Naive thymus-derived CD4-positive, alpha-beta T cell (primary cell): ENCODE measurements at regions not wholly inside any gene's neighbourhood (a gene's known extent, or its start where the extent isn't known, plus 50 kb on each side); places are given as distances from the start of the nearest gene placed in this dataset.

Experiments used
- ATAC-seq: fragments of 150-1000 bp; cut with Tn5 transposase; 2 replicates; pipeline ENCODE4 v1.10.0; 2021; ENCODE audit warnings: mild to moderate bottlenecking, moderate library complexity
- CTCF ChIA-PET: fragments of 350-600 bp; sonication (Branson Sonifier 250); formaldehyde crosslinking; loops from one replicate; lab custom pipeline; 2021; ENCODE audit warnings: antibody characterized with exemption; lab: Charles Lee
- POLR2A ChIA-PET: fragments of 350-600 bp; sonication (Branson Sonifier 250); formaldehyde crosslinking; loops from one replicate; lab custom pipeline; 2021; ENCODE audit warnings: antibody characterized with exemption, inconsistent platforms; lab: Charles Lee
- DNase-seq, 9 donors: peaks; one replicate each; pipeline versions ENCODE4 v3.0.0 to v3.0.0-alpha.2; 2020 to 2022; ENCODE audit warnings: mixed read lengths in 1 of 9
- H3K27ac ChIP-seq: one replicate; pipeline ENCODE4 v1.7.0; 2013; ENCODE audit warnings: mild to moderate bottlenecking, low read depth, low read length, moderate library complexity
- H3K27me3 ChIP-seq, 2 donors: one replicate each; pipeline ENCODE4 v1.7.0; 2013; ENCODE audit warnings: low read length in 2 of 2, mild to moderate bottlenecking in 2 of 2, moderate library complexity in 2 of 2; ENCODE audit not compliant: control insufficient read depth in 2 of 2, insufficient read depth in 2 of 2
- H3K36me3 ChIP-seq, 3 experiments: 1 replicate in 2 of 3; 2 replicates in 1 of 3; pipeline ENCODE4 v1.7.0; 2013; ENCODE audit warnings: low read length in 3 of 3, mild to moderate bottlenecking in 3 of 3, moderate library complexity in 1 of 3; ENCODE audit not compliant: insufficient read depth in 3 of 3, control insufficient read depth in 2 of 3
- H3K4me1 ChIP-seq, 2 donors: one replicate each; pipeline ENCODE4 v1.7.0; 2013; ENCODE audit warnings: low read length in 2 of 2, mild to moderate bottlenecking in 2 of 2, moderate library complexity in 1 of 2; ENCODE audit not compliant: control insufficient read depth in 2 of 2, insufficient read depth in 2 of 2
- H3K4me3 ChIP-seq: 2 replicates; pipeline ENCODE4 v1.7.0; 2013; ENCODE audit warnings: mild to moderate bottlenecking, low read length
- H3K9me3 ChIP-seq, 3 experiments: 1 replicate in 2 of 3; 2 replicates in 1 of 3; pipeline ENCODE4 v1.7.0; 2013; ENCODE audit warnings: low read length in 3 of 3; ENCODE audit not compliant: control insufficient read depth in 2 of 3
- H3K27ac Mint-ChIP-seq, 9 donors: one replicate each; pipeline ENCODE4 v1.8.0; 2020 to 2022; ENCODE audit warnings: mixed read lengths in 9 of 9, mild to moderate bottlenecking in 8 of 9, moderate library complexity in 5 of 9, inconsistent platforms in 2 of 9
- H3K27me3 Mint-ChIP-seq, 5 donors: one replicate each; pipeline ENCODE4 v1.8.0; 2021 to 2022; ENCODE audit warnings: mixed read lengths in 5 of 5, mild to moderate bottlenecking in 1 of 5
- H3K36me3 Mint-ChIP-seq, 5 donors: one replicate each; pipeline ENCODE4 v1.8.0; 2020 to 2022; ENCODE audit warnings: mixed read lengths in 5 of 5, mild to moderate bottlenecking in 3 of 5, inconsistent platforms in 1 of 5
- H3K4me1 Mint-ChIP-seq, 7 donors: one replicate each; pipeline ENCODE4 v1.8.0; 2020 to 2022; ENCODE audit warnings: mixed read lengths in 7 of 7, mild to moderate bottlenecking in 3 of 7, inconsistent platforms in 1 of 7
- H3K4me3 Mint-ChIP-seq, 10 donors: one replicate each; pipeline ENCODE4 v1.8.0; 2020 to 2022; ENCODE audit warnings: mild to moderate bottlenecking in 10 of 10, mixed read lengths in 10 of 10, moderate library complexity in 6 of 10, inconsistent platforms in 2 of 10
- H3K9me3 Mint-ChIP-seq, 11 donors: one replicate each; pipeline ENCODE4 v1.8.0; 2020 to 2022; ENCODE audit warnings: mixed read lengths in 11 of 11, mild to moderate bottlenecking in 4 of 11, inconsistent platforms in 1 of 11, moderate library complexity in 1 of 11
- intact Hi-C, 2 donors: fragments of 100-400 bp; cut with micrococcal nuclease; formaldehyde crosslinking; loops; one replicate each; pipeline ENCODE4 v1.15.1; 2023

DNA sequence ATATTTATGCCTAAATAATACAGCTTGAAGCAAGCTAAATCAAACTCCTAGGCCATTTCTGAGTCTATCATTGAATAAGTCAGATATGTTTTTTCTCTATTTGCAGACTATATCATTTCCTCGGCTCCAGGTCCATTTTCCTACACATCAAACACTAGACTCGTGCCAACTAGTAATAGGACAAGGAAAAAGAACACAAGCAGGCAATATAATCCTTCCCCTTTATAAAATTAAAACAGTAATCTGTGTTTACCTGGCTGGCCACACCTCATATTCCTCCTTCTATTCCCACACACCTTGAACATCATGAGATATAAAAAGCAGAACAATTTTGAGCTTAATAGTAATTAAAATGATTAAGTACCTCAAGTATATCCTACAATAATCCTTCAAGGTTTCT, 325.7 kb downstream of the TFEC start:
- POLR2A ChIA-PET: no interaction called here
- Mint-ChIP-seq H3K27ac (no peak overlapping the region), H3K9me3 (peaks cover 0 to 3% (median 0%) of the 10 kb centered on the region in 11 donors), H3K27me3 (no peaks in the 10 kb centered on the region), H3K36me3 (no peaks in the 10 kb centered on the region), H3K4me3 (no peak overlapping the region), H3K4me1 (no peaks in the 10 kb centered on the region)
- intact Hi-C loops: no loop called here
- H3K27me3 ChIP-seq: no peaks in the 10 kb centered on the region
- no peak overlapping the region for H3K4me3 ChIP-seq
- DNase-seq (no peak), ATAC-seq (no peak)
- H3K36me3 ChIP-seq: no peaks in the 10 kb centered on the region
- CTCF ChIA-PET: no interaction called here
- no peaks in the 10 kb centered on the region for H3K4me1 ChIP-seq
- H3K9me3 ChIP-seq: no peaks in the 10 kb centered on the region
- H3K27ac ChIP-seq: no peak overlapping the region

DNA sequence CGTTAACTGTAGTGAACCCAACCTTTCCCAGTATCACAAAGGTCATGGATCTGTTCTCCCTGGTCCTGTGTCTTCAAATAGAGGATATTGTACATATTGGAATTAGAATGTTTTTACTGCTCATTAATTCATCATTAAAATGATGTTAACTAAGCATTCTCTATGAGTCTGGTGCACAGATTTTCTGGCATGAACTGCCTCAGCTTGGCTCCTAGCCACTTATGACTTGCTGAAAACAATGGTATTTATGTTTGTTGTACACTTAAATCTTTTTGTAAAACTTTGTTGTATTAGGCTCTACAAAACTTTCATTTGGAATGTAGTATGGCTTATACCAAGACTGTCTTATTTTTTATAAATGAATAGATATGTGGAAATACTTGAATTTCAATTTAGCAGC, 329.4 kb downstream of the TFEC start:
- no peaks in the 10 kb centered on the region for H3K27me3 ChIP-seq
- Mint-ChIP-seq H3K27ac (no peak overlapping the region), H3K4me1 (no peaks in the 10 kb centered on the region), H3K9me3 (peaks cover 0 to 3% (median 0%) of the 10 kb centered on the region in 11 donors), H3K27me3 (no peaks in the 10 kb centered on the region), H3K36me3 (no peaks in the 10 kb centered on the region), H3K4me3 (no peak overlapping the region)
- intact Hi-C loops: no loop called here
- H3K36me3 ChIP-seq: no peaks in the 10 kb centered on the region
- H3K9me3 ChIP-seq: no peaks in the 10 kb centered on the region
- DNase-seq (no peak), ATAC-seq (no peak)
- ChIA-PET CTCF (no interaction called here), POLR2A (no interaction called here)
- no peaks in the 10 kb centered on the region for H3K4me1 ChIP-seq
- no peak overlapping the region for H3K4me3 ChIP-seq
- H3K27ac ChIP-seq: no peak overlapping the region

DNA sequence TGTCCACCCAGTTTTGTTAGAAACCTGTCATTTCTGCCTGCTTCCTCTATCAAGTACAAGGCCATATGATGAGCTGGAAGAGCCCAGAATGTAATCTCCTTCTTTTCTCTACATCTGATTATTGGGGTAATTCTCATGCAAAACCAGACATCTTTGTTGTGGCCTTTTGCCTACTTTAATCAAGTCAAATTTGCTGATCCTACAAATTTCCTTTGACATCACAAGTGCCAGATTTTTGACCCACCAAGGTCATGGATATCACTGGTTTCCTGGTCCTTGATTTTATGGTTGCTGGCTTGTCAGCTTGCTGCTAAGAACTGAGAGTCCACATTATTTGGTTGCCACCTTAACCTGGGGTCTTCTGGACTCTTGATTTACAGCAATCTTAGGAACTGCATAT, 336.1 kb downstream of the TFEC start:
- intact Hi-C loops: no loop called here

DNA sequence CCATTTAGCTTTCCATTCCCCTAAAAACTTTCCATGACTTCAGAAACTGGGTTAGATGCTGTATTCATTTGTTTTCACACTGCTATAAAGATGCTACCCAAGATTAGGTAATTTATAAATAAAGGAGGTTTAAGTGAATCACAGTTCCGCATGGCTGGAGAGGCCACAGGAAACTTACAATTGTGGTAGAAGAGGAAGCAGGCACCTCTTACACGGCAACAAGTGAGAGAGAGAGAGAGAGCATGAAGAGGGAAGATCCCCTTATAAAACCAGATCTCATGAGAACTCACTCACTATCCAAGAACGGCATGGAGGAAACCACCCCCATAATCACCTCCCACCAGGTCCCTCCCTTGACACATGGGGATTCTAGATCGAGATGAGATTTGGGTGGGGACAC, 336.8 kb downstream of the TFEC start:
- Mint-ChIP-seq H3K4me3 (no peak overlapping the region), H3K9me3 (no peaks in the 10 kb centered on the region)

More for the DNA sequence above, 336.1 kb downstream of the TFEC start:
- no peak overlapping the region for H3K27ac Mint-ChIP-seq
- H3K9me3 ChIP-seq: no peaks in the 10 kb centered on the region
- no peak overlapping the region for H3K27ac ChIP-seq
- ChIA-PET CTCF (no interaction called here), POLR2A (no interaction called here)
- no peaks in the 10 kb centered on the region for H3K36me3 ChIP-seq
- no peaks in the 10 kb centered on the region for H3K4me1 ChIP-seq
- no peak for ATAC-seq
- H3K27me3 ChIP-seq: no peaks in the 10 kb centered on the region
- H3K36me3 Mint-ChIP-seq: no peaks in the 10 kb centered on the region
- H3K4me1 Mint-ChIP-seq: no peaks in the 10 kb centered on the region
- no peaks in the 10 kb centered on the region for H3K9me3 Mint-ChIP-seq
- no peak overlapping the region for H3K4me3 ChIP-seq
- no peaks in the 10 kb centered on the region for H3K27me3 Mint-ChIP-seq
- no peak for DNase-seq
- no peak overlapping the region for H3K4me3 Mint-ChIP-seq

DNA sequence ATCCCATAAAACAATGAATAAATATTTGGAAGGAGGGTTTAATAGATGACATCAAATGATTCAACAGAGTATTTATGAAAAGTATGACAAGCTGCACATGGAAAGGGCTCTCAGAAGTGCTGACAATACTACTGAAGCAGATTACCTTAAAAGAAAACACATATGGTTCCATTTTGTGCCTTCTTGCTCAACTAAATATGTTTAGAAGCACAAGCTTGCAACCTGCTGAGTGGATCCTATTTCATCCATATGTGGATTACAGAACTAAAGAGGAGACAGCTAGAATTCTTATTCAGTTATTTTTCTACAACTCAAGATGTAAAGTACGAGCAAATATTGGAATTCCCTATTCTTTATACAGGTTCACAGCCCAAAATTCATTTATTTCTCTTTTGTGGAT, 340.6 kb downstream of the TFEC start:
- H3K4me3 Mint-ChIP-seq: no peak overlapping the region
- no peaks in the 10 kb centered on the region for H3K36me3 Mint-ChIP-seq
- H3K4me3 ChIP-seq: no peak overlapping the region
- no peak overlapping the region for H3K27ac ChIP-seq
- DNase-seq (no peak), ATAC-seq (no peak)
- no peaks in the 10 kb centered on the region for H3K9me3 Mint-ChIP-seq
- no peaks in the 10 kb centered on the region for H3K4me1 ChIP-seq
- H3K27ac Mint-ChIP-seq: no peak overlapping the region
- no peaks in the 10 kb centered on the region for H3K27me3 Mint-ChIP-seq
- H3K9me3 ChIP-seq: no peaks in the 10 kb centered on the region
- no peaks in the 10 kb centered on the region for H3K4me1 Mint-ChIP-seq
- H3K36me3 ChIP-seq: no peaks in the 10 kb centered on the region
- CTCF ChIA-PET: no interaction called here
- POLR2A ChIA-PET: no interaction called here
- intact Hi-C loops: loop anchor here in 1 of 2 donors (10.0 kb wide), 1 partner anchor 1605 kb away; no protein-coding TSS in a partner anchor
- H3K27me3 ChIP-seq: peaks cover 0 to 2% of the 10 kb centered on the region in 2 donors

More for the DNA sequence above, 336.8 kb downstream of the TFEC start:
- H3K27me3 ChIP-seq: no peaks in the 10 kb centered on the region
- intact Hi-C loops: no loop called here
- H3K27ac ChIP-seq: no peak overlapping the region
- Mint-ChIP-seq H3K36me3 (no peaks in the 10 kb centered on the region), H3K27me3 (no peaks in the 10 kb centered on the region), H3K27ac (no peak overlapping the region), H3K4me1 (no peaks in the 10 kb centered on the region)
- H3K36me3 ChIP-seq: no peaks in the 10 kb centered on the region
- H3K9me3 ChIP-seq: no peaks in the 10 kb centered on the region
- DNase-seq (no peak), ATAC-seq (no peak)
- POLR2A ChIA-PET: no interaction called here
- no peak overlapping the region for H3K4me3 ChIP-seq
- H3K4me1 ChIP-seq: no peaks in the 10 kb centered on the region
- CTCF ChIA-PET: no interaction called here

DNA sequence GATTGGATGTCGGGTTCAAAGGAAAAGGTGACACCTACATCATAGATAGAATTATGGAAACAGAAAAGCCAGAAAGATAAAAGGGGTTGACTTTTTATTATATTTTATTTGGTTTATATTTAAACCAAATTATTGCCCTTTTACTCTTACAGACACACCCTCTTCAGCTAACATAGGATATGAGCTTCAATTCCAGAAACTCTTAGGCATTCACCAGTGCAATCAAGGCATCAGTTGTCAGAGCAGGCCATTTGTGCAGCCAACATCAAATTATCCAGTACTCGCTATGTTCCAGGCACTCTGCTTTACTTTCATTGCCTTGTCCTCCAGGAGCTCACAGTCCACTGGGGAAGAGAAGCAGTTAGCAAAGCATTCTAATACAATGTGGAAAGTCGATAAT, 347.5 kb downstream of the TFEC start:
- Mint-ChIP-seq H3K4me1 (no peaks in the 10 kb centered on the region), H3K4me3 (no peak overlapping the region), H3K9me3 (peaks cover 0 to 3% (median 0%) of the 10 kb centered on the region in 11 donors), H3K27me3 (no peaks in the 10 kb centered on the region), H3K36me3 (no peaks in the 10 kb centered on the region), H3K27ac (no peak overlapping the region)
- Histone ChIP-seq H3K27me3 (peaks cover 0 to 5% of the 10 kb centered on the region in 2 donors), H3K4me1 (no peaks in the 10 kb centered on the region), H3K9me3 (no peaks in the 10 kb centered on the region), H3K4me3 (no peak overlapping the region), H3K27ac (no peak overlapping the region), H3K36me3 (no peaks in the 10 kb centered on the region)
- ATAC-seq (no peak), DNase-seq (no peak)
- CTCF ChIA-PET: no interaction called here
- POLR2A ChIA-PET: no interaction called here
- intact Hi-C loops: loop anchor here in 1 of 2 donors (10.0 kb wide), 1 partner anchor 1598 kb away; no protein-coding TSS in a partner anchor

DNA sequence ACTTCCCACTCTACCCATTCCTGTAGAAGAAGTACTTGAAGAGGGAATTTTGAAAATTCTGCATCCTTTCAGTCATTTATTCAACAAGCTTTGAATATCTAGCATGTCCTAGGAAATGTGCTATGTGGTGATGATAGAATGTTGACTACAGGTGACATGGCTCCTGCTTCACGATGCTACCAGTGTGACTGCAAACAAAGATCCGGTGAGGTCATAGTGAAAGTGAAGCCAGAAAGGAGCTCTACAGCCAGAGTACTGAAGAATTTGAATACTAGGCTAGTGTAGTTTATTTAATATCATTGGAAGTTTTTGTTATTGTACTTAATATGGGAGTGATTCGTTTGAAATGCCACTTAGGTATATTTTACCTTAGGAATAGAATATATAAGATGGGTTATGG, 348.1 kb downstream of the TFEC start:
- Histone ChIP-seq H3K4me1 (no peaks in the 10 kb centered on the region), H3K27ac (no peak overlapping the region), H3K4me3 (no peak overlapping the region), H3K36me3 (no peaks in the 10 kb centered on the region), H3K9me3 (no peaks in the 10 kb centered on the region), H3K27me3 (peaks cover 0 to 5% of the 10 kb centered on the region in 2 donors)
- CTCF ChIA-PET: no interaction called here
- Mint-ChIP-seq H3K27ac (no peak overlapping the region), H3K27me3 (no peaks in the 10 kb centered on the region), H3K36me3 (no peaks in the 10 kb centered on the region), H3K9me3 (peaks cover 0 to 3% (median 0%) of the 10 kb centered on the region in 11 donors), H3K4me1 (no peaks in the 10 kb centered on the region), H3K4me3 (no peak overlapping the region)
- intact Hi-C loops: loop anchor here in 1 of 2 donors (10.0 kb wide), 1 partner anchor 1598 kb away; no protein-coding TSS in a partner anchor
- DNase-seq (no peak), ATAC-seq (no peak)
- POLR2A ChIA-PET: no interaction called here
